Gastroesophageal sphincter (tissue), 3 donors: ENCODE measurements at regions not wholly inside any gene's neighbourhood (a gene's known extent, or its start where the extent isn't known, plus 50 kb on each side); places are given as distances from the start of the nearest gene placed in this dataset.

Experiments used
- EP300 ChIP-seq: sonication (generic); formaldehyde crosslinking; IDR thresholded peaks from one replicate; pipeline ENCODE4 v1.6.1; 2017; ENCODE audit warnings: antibody characterized with exemption, mild to moderate bottlenecking
- POLR2A ChIP-seq, 2 donors: fragments of 450-650 bp; IDR thresholded peaks; one replicate each; pipeline ENCODE4 v1.6.1; 2017; ENCODE audit warnings: antibody characterized with exemption in 2 of 2, mild to moderate bottlenecking in 2 of 2, moderate library complexity in 1 of 2
- TF ChIP-seq, protein P1 (sequence below), 4 experiments: fragments of 200-600 bp in 2 of 4; fragments of 450-650 bp in 2 of 4; sonication (generic) in 1 of 4; IDR thresholded peaks; one replicate each; pipeline ENCODE4 v1.5.1; 2017 to 2019; ENCODE audit warnings: antibody characterized with exemption in 4 of 4, mild to moderate bottlenecking in 2 of 4, moderate library complexity in 2 of 4

DNA sequence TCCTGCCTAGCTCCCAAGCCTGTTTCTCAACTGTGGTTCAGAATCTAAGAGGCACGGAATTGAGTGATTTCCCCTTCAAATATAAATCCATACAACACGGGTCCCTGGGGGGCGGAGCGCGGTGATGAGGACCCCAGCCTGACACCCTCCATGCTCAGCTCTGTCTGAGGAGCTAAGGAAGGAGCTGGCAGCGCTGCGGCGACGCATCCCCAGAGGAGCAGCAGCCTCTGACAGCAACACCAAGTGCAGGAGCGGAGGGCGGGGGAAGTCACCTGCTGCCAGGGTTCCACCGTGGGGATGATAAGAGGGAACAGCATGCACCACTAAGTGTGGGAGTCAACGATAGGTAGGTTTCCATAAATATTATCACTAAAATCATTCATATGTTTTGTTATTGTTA, 72.6 kb upstream of the VWC2 start:
- TF ChIP-seq, protein P1, sequence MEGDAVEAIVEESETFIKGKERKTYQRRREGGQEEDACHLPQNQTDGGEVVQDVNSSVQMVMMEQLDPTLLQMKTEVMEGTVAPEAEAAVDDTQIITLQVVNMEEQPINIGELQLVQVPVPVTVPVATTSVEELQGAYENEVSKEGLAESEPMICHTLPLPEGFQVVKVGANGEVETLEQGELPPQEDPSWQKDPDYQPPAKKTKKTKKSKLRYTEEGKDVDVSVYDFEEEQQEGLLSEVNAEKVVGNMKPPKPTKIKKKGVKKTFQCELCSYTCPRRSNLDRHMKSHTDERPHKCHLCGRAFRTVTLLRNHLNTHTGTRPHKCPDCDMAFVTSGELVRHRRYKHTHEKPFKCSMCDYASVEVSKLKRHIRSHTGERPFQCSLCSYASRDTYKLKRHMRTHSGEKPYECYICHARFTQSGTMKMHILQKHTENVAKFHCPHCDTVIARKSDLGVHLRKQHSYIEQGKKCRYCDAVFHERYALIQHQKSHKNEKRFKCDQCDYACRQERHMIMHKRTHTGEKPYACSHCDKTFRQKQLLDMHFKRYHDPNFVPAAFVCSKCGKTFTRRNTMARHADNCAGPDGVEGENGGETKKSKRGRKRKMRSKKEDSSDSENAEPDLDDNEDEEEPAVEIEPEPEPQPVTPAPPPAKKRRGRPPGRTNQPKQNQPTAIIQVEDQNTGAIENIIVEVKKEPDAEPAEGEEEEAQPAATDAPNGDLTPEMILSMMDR (IDR thresholded peaks at IDR 0.05): no peak
- no peak for TF ChIP-seq EP300
- no peak for TF ChIP-seq POLR2A (IDR thresholded peaks at IDR 0.05)
